ENCODE measurements at regions not wholly inside any gene's neighbourhood (a gene's known extent, or its start where the extent isn't known, plus 50 kb on each side); places are given as distances from the start of the nearest gene placed in this dataset.
"Not testable (repeated sequence)": the region's sequence is repeated elsewhere in the genome, so short reads cannot be mapped to it uniquely, and the experiment has no call there.

DNA sequence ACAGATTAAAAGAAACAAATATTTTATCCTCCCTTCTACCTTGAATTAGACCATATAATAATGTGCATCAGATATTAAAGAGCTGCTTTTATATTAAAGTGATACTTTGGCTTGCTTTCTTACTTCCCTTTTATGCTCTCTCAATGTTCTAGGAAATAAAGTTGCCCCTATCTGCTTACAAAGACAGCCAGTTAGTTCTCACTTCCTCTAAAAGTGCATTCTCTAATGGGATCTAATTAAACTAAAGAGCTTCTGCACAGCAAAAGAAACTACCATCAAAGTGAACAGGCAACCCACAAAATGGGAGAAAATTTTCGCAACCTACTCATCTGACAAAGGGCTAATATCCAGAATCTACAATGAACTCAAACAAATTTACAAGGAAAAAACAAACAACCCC is 224.1 kb upstream of the CADM2 start:
- not testable (repeated sequence) for TF ChIP-seq POLR2AphosphoS5, CTCF, POLR2A (IDR thresholded peaks at IDR 0.05)

Measured in prostate gland (tissue), 2 donors.